C4-2B (cell line): ENCODE measurements at regions not wholly inside any gene's neighbourhood (a gene's known extent, or its start where the extent isn't known, plus 50 kb on each side); places are given as distances from the start of the nearest gene placed in this dataset.

Experiments
- H3K27ac ChIP-seq: fragments of 450-650 bp; 2 replicates; pipeline ENCODE4 v1.5.1; 2017
- ZFX ChIP-seq: fragments of 450-650 bp; IDR thresholded peaks from 2 replicates; pipeline ENCODE4 v1.6.1; 2017
- TF ChIP-seq, protein P1 (sequence below): fragments of 450-650 bp; conservative IDR thresholded peaks from 2 replicates; pipeline ENCODE4 v1.5.1; 2017; ENCODE audit warnings: mild to moderate bottlenecking

DNA sequence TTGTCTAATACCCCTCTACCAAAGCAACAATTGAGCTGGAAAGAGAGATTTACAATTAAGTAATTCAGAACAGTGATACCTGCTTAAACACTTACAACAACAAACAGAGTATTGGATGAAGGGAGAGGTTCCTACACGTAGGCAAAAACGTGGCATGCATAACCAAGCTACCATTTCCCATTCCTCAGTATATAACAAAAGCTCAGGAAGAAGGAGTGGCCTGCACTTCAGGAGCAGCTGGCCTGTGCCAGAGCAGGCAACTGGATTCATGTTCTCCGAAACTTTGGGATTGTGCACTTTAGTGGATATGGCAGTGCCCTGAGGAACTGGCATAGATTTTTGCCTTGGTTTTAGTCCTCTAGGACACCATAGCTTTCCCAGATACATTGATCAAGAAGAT, 630.2 kb upstream of the PCDH9 start:
- TF ChIP-seq, protein P1, sequence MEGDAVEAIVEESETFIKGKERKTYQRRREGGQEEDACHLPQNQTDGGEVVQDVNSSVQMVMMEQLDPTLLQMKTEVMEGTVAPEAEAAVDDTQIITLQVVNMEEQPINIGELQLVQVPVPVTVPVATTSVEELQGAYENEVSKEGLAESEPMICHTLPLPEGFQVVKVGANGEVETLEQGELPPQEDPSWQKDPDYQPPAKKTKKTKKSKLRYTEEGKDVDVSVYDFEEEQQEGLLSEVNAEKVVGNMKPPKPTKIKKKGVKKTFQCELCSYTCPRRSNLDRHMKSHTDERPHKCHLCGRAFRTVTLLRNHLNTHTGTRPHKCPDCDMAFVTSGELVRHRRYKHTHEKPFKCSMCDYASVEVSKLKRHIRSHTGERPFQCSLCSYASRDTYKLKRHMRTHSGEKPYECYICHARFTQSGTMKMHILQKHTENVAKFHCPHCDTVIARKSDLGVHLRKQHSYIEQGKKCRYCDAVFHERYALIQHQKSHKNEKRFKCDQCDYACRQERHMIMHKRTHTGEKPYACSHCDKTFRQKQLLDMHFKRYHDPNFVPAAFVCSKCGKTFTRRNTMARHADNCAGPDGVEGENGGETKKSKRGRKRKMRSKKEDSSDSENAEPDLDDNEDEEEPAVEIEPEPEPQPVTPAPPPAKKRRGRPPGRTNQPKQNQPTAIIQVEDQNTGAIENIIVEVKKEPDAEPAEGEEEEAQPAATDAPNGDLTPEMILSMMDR: no peak
- no peak for TF ChIP-seq ZFX
- H3K27ac ChIP-seq: no peak overlapping the region

DNA sequence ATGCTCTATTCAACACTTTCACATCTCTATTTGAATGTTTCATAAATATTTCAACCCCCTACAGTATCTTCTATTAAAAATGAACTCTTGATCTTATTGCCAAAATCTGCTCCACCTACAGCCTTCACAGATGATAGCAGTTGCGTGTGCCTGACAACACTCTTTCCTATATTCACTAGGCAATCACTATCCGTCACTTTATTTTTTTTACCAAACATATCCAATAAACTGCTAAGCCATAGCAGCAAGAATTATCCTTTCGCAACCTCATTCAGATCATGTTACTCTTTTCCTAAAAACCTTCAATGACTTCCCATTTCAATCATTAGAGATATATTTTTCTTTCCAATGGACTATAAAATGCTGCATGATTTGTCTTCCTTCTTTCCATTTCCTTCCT, 629.8 kb upstream of the PCDH9 start:
- no peak for TF ChIP-seq ZFX
- H3K27ac ChIP-seq: no peak overlapping the region

DNA sequence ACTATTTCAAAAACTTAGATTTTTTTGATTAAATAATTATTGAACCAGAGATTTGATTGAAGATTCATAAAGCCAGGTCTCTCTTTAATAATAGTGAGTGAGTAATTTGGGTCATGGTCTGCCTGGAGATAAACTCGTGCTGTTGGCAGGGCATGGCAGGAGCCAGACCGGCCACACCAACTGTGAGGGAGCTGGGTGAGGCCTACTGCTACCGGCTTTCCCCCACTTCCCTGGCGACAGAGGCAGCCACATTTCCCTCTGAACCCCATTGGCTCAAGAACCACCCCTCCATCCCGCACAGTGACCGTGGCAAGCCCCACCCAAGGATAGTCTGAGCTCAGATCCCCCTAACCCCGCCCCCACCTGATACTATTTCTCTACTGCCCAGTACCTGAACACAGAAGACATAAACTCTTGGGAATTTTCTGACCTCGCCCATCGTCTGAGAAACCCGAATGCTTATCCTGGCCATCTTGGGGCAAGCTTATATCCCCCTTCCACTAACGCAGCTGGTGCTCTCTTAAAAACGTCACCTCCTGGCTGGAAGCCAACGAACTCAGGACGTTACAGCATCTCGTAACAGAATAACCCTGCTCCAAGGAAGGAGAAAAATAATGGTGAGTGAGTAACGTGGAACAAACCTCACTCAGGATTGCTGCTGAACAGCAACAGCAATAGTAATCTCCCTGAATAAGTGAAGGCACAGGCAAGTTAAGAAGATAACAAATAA, 627.6 kb upstream of the PCDH9 start:
- H3K27ac ChIP-seq: no peak overlapping the region
- TF ChIP-seq ZFX: no peak
- TF ChIP-seq, protein P1: no peak

DNA sequence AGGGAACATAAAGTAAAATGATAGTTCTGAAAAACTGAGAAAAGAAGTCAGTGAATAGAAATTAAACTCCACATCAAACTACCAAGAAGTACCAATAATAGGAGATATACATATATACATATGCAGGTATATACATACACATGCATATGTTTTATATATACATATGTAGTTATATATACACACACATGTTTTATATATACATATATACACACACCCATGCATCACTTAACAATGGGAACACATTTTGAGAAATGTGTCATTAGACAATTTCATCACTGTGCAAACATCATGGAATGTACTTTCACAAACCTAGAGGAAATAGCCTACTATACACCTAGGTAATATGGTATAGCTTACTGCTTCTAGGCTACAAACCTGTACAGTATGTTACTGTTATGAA, 626.8 kb upstream of the PCDH9 start:
- TF ChIP-seq, protein P1: no peak
- no peak for TF ChIP-seq ZFX
- no peak overlapping the region for H3K27ac ChIP-seq

DNA sequence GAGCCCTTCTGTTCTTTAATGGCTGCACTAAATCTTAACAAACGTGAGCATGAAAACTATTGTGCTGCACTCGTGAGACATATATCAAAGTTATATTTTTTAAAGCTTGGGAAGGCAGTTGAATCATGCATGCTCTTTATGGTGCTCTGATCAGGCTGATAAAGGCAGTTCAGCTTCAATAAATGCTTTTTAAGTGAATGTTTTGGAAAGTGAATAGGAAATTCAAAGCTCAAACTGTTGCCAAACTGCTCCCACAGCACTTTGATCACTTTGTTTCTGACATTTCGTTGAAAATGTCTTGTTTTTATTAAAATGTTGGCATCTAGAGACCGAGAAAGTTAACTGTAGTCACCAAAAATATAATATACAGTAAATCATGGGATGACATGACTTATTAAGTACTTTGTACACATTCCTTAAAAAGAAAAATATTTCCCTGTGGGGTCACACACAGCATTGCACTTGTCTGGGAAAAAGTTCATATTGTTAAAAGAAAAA, 625.7 kb upstream of the PCDH9 start:
- TF ChIP-seq, protein P1: no peak
- TF ChIP-seq ZFX: no peak
- H3K27ac ChIP-seq: no peak overlapping the region

DNA sequence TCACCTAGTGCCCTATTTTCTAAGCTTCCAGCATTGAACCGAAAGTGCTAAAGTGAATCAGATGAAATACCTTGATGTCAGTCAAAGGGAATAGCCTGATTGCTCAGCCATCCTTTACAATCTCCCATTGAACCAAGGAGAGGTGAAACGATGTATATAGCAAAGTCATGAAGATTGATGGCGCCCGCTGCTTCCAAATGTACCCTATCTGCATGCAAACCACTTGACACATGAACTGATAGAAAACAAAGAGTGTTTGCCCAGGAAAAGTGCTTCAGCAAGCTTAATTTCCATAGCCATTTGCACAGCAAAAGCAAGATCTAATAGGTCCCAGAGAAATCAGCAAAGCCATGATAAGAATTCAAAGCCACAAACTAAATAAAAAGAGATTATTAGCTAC, 624.9 kb upstream of the PCDH9 start:
- no peak for TF ChIP-seq ZFX
- TF ChIP-seq, protein P1: no peak
- no peak overlapping the region for H3K27ac ChIP-seq

DNA sequence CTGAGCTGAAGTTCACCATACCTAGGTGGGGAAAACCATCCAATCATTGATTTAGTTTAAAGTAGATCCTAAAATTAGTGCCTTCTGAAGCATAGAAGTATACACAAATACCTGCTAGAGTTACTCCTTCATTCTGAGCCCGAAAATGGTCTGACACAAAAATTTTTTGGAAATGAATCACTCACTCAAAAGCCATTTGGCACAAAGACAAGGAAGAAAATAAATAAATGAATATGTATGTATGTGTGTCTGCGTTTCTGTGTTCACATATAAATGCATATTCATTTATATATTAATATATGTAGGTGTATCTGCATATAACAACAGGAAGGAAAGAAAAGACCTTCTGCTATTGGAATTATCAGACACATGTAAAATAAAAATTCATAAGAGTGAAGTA, 614.4 kb upstream of the PCDH9 start:
- no peak overlapping the region for H3K27ac ChIP-seq
- TF ChIP-seq, protein P1: no peak
- TF ChIP-seq ZFX: no peak

DNA sequence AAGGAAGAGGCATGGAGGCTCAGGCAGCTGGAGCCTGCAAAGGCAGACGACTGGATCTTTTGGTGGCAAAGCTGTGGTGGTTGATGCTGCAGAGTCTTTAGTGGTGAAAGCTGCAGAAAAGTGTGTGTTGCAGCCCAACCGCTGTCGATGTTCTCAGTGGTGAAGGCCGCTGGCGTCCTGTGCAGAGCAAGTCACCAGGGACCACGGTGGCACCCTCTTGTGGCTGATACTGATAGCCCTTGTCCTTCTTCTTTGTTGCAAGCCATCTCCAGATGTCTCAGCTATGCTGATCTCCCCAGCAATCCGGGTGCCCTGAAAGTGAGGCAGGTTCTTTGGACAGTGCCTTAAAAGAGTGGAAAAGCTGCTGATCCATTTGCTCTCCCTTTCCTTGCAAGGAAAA, 610.9 kb upstream of the PCDH9 start:
- H3K27ac ChIP-seq: no peak overlapping the region
- TF ChIP-seq, protein P1: 0 out of 2 replicates have a peak, but pooled peaks have one; percentile 9
- no peak for TF ChIP-seq ZFX
